ENCODE measurements at regions not wholly inside any gene's neighbourhood (a gene's known extent, or its start where the extent isn't known, plus 50 kb on each side); places are given as distances from the start of the nearest gene placed in this dataset.

- no peak for DNase-seq (ENCODE audit: low read depth in 1 of 2, low spot score in 1 of 2)
- H3K27me3 ChIP-seq (ENCODE audit: insufficient read depth, poor library complexity, severe bottlenecking) = no peaks in the 10 kb centered on the region
- H3K27ac ChIP-seq (replicated peaks) = no peak overlapping the region
- TF ChIP-seq SPI1 (IDR thresholded peaks at IDR 0.05; ENCODE audit: borderline replicate concordance, low read depth) (no peak), POLR2AphosphoS5 (IDR thresholded peaks at IDR 0.05; ENCODE audit: low read depth) (no peak), REST (IDR thresholded peaks at IDR 0.05; ENCODE audit: insufficient replicate concordance, low read depth) (no peak), CTCF (IDR thresholded peaks at IDR 0.05; ENCODE audit: insufficient read depth, low read length) (no peak), GABPA (IDR thresholded peaks at IDR 0.05; ENCODE audit: low read depth) (no peak)
- no peak overlapping the region for H3K4me3 ChIP-seq (replicated peaks; ENCODE audit: insufficient read depth, low read length)
Observed at GRCh38 chr22:47805394-47805935, 1043.0 kb downstream of the TBC1D22A start.

- no peak for TF ChIP-seq GABPA (IDR thresholded peaks at IDR 0.05; ENCODE audit: low read depth)
- TF ChIP-seq POLR2AphosphoS5 (IDR thresholded peaks at IDR 0.05; ENCODE audit: low read depth) = no peak
- TF ChIP-seq REST (IDR thresholded peaks at IDR 0.05; ENCODE audit: insufficient replicate concordance, low read depth) = no peak
- TF ChIP-seq CTCF (IDR thresholded peaks at IDR 0.05; ENCODE audit: insufficient read depth, low read length) = no peak
- TF ChIP-seq SPI1 (IDR thresholded peaks at IDR 0.05; ENCODE audit: borderline replicate concordance, low read depth) = no peak
- H3K4me3 ChIP-seq (replicated peaks; ENCODE audit: insufficient read depth, low read length) = no peak overlapping the region
- DNase-seq (ENCODE audit: low read depth in 1 of 2, low spot score in 1 of 2) = no peak
- H3K27me3 ChIP-seq (ENCODE audit: insufficient read depth, poor library complexity, severe bottlenecking) = no peaks in the 10 kb centered on the region
- H3K27ac ChIP-seq (replicated peaks) = no peak overlapping the region
Observed at GRCh38 chr22:47804281-47804680, 1041.8 kb downstream of the TBC1D22A start.

- DNase-seq (ENCODE audit: low read depth in 1 of 2, low spot score in 1 of 2) = no peak
- Histone ChIP-seq H3K27ac (replicated peaks) (no peak overlapping the region), H3K4me3 (replicated peaks; ENCODE audit: insufficient read depth, low read length) (no peak overlapping the region), H3K27me3 (ENCODE audit: insufficient read depth, poor library complexity, severe bottlenecking) (no peaks in the 10 kb centered on the region)
- TF ChIP-seq REST (IDR thresholded peaks at IDR 0.05; ENCODE audit: insufficient replicate concordance, low read depth) = no peak
- no peak for TF ChIP-seq POLR2AphosphoS5 (IDR thresholded peaks at IDR 0.05; ENCODE audit: low read depth)
- TF ChIP-seq CTCF (IDR thresholded peaks at IDR 0.05; ENCODE audit: insufficient read depth, low read length) = no peak
- TF ChIP-seq GABPA (IDR thresholded peaks at IDR 0.05; ENCODE audit: low read depth) = no peak
- TF ChIP-seq SPI1 (IDR thresholded peaks at IDR 0.05; ENCODE audit: borderline replicate concordance, low read depth) = no peak
Observed at GRCh38 chr22:47802421-47802820, 1040.0 kb downstream of the TBC1D22A start.

Measured in HL-60 (cell line).